8988T (cell line): ENCODE measurements at regions not wholly inside any gene's neighbourhood (a gene's known extent, or its start where the extent isn't known, plus 50 kb on each side); places are given as distances from the start of the nearest gene placed in this dataset.
"Not testable (repeated sequence)": the region's sequence is repeated elsewhere in the genome, so short reads cannot be mapped to it uniquely, and the experiment has no call there.

Experiments
- DNase-seq: peaks from one replicate; pipeline ENCODE4 v3.0.0; 2011

GRCh38 chr13:48583859-48584311 lies 51.0 kb upstream of the RCBTB2 start:
- no peak for DNase-seq

- DNase-seq: no peak
Measured at GRCh38 chr13:48585456-48585840, 52.6 kb upstream of the RCBTB2 start.

- DNase-seq: no peak
Measured at GRCh38 chr13:48586591-48587103, 53.8 kb upstream of the RCBTB2 start.

- DNase-seq: no peak
Measured at GRCh38 chr13:48588120-48588519, 55.2 kb upstream of the RCBTB2 start.

GRCh38 chr13:48590141-48590901 lies 57.4 kb upstream of the RCBTB2 start:
- DNase-seq: no peak

GRCh38 chr13:48591124-48591872 lies 58.4 kb upstream of the RCBTB2 start:
- not testable (repeated sequence) for DNase-seq

GRCh38 chr13:48591889-48592687 lies 59.2 kb upstream of the RCBTB2 start:
- no peak for DNase-seq

- DNase-seq: no peak
Measured at GRCh38 chr13:48592688-48593049, 59.8 kb upstream of the RCBTB2 start.

GRCh38 chr13:48593536-48593935 lies 60.2 kb upstream of the CYSLTR2 start:
- no peak for DNase-seq

GRCh38 chr13:48594096-48594815 lies 59.5 kb upstream of the CYSLTR2 start:
- no peak for DNase-seq

- DNase-seq: peak; percentile 20
Measured at GRCh38 chr13:48595431-48596429, 58.0 kb upstream of the CYSLTR2 start.

- DNase-seq: no peak
Measured at GRCh38 chr13:48600374-48601364, 53.1 kb upstream of the CYSLTR2 start.

- DNase-seq: no peak
Measured at GRCh38 chr13:48602296-48603016, 51.3 kb upstream of the CYSLTR2 start.

GRCh38 chr13:48603375-48603774 lies 50.4 kb upstream of the CYSLTR2 start:
- DNase-seq: no peak
